ENCODE measurements at regions not wholly inside any gene's neighbourhood (a gene's known extent, or its start where the extent isn't known, plus 50 kb on each side); places are given as distances from the start of the nearest gene placed in this dataset.

- Histone ChIP-seq H3K36me3 (ENCODE audit: control insufficient read depth, insufficient read depth, low read length) (no peaks in the 10 kb centered on the region), H3K27me3 (ENCODE audit: control insufficient read depth, insufficient read depth, low read length) (no peaks in the 10 kb centered on the region), H3K4me3 (ENCODE audit: low read depth, low read length) (no peak overlapping the region)
- DNase-seq (ENCODE audit: low read depth) = no peak
- TF ChIP-seq CTCF (IDR thresholded peaks at IDR 0.05; ENCODE audit: insufficient read depth, low read length, poor library complexity, severe bottlenecking) = no peak
These were observed 228.6 kb upstream of the BCOR start for GRCh38 chrX:40326186-40326965.

GRCh38 chrX:40325161-40325560 is 227.4 kb upstream of the BCOR start:
- H3K27me3 ChIP-seq (ENCODE audit: control insufficient read depth, insufficient read depth, low read length) = no peaks in the 10 kb centered on the region
- no peak overlapping the region for H3K4me3 ChIP-seq (ENCODE audit: low read depth, low read length)
- no peak for DNase-seq (ENCODE audit: low read depth)
- H3K36me3 ChIP-seq (ENCODE audit: control insufficient read depth, insufficient read depth, low read length) = no peaks in the 10 kb centered on the region
- no peak for TF ChIP-seq CTCF (IDR thresholded peaks at IDR 0.05; ENCODE audit: insufficient read depth, low read length, poor library complexity, severe bottlenecking)

- H3K36me3 ChIP-seq (ENCODE audit: control insufficient read depth, insufficient read depth, low read length) = no peaks in the 10 kb centered on the region
- TF ChIP-seq CTCF (IDR thresholded peaks at IDR 0.05; ENCODE audit: insufficient read depth, low read length, poor library complexity, severe bottlenecking) = no peak
- H3K4me3 ChIP-seq (ENCODE audit: low read depth, low read length) = no peak overlapping the region
- DNase-seq (ENCODE audit: low read depth) = no peak
- H3K27me3 ChIP-seq (ENCODE audit: control insufficient read depth, insufficient read depth, low read length) = no peaks in the 10 kb centered on the region
These were observed 226.2 kb upstream of the BCOR start for GRCh38 chrX:40323977-40324376.

GRCh38 chrX:40320819-40321218 is 223.1 kb upstream of the BCOR start:
- no peak for TF ChIP-seq CTCF (IDR thresholded peaks at IDR 0.05; ENCODE audit: insufficient read depth, low read length, poor library complexity, severe bottlenecking)
- no peak for DNase-seq (ENCODE audit: low read depth)
- Histone ChIP-seq H3K36me3 (ENCODE audit: control insufficient read depth, insufficient read depth, low read length) (no peaks in the 10 kb centered on the region), H3K4me3 (ENCODE audit: low read depth, low read length) (no peak overlapping the region), H3K27me3 (ENCODE audit: control insufficient read depth, insufficient read depth, low read length) (no peaks in the 10 kb centered on the region)

GRCh38 chrX:40318801-40319200 is 221.0 kb upstream of the BCOR start:
- no peaks in the 10 kb centered on the region for H3K36me3 ChIP-seq (ENCODE audit: control insufficient read depth, insufficient read depth, low read length)
- no peaks in the 10 kb centered on the region for H3K27me3 ChIP-seq (ENCODE audit: control insufficient read depth, insufficient read depth, low read length)
- no peak overlapping the region for H3K4me3 ChIP-seq (ENCODE audit: low read depth, low read length)
- DNase-seq (ENCODE audit: low read depth) = no peak
- no peak for TF ChIP-seq CTCF (IDR thresholded peaks at IDR 0.05; ENCODE audit: insufficient read depth, low read length, poor library complexity, severe bottlenecking)

- no peak for TF ChIP-seq CTCF (IDR thresholded peaks at IDR 0.05; ENCODE audit: insufficient read depth, low read length, poor library complexity, severe bottlenecking)
- Histone ChIP-seq H3K36me3 (ENCODE audit: control insufficient read depth, insufficient read depth, low read length) (no peaks in the 10 kb centered on the region), H3K4me3 (ENCODE audit: low read depth, low read length) (no peak overlapping the region), H3K27me3 (ENCODE audit: control insufficient read depth, insufficient read depth, low read length) (no peaks in the 10 kb centered on the region)
- no peak for DNase-seq (ENCODE audit: low read depth)
These were observed 220.3 kb upstream of the BCOR start for GRCh38 chrX:40318076-40318475.
